SK-N-SH (cell line): ENCODE measurements at regions not wholly inside any gene's neighbourhood (a gene's known extent, or its start where the extent isn't known, plus 50 kb on each side); places are given as distances from the start of the nearest gene placed in this dataset.

Experiments
- CTCF ChIA-PET: fragments of 300-600, 350-600 bp; formaldehyde crosslinking; extraction: SDS; loops from one replicate; lab custom pipeline; 2021; lab: Yijun Ruan, JAX
- POLR2A ChIA-PET: fragments of 350-600 bp; sonication (Branson Sonifier 250); formaldehyde crosslinking; extraction: SDS; loops from one replicate; lab custom pipeline; 2020; ENCODE audit warnings: antibody characterized with exemption, inconsistent platforms; lab: Yijun Ruan, JAX
- DNase-seq: peaks from one replicate; pipeline ENCODE4 v3.0.0; 2012
- H2AFZ ChIP-seq: fragments of 200-600 bp; sonication (generic); 2 replicates; pipeline ENCODE4 v1.8.1; 2016; ENCODE audit warnings: antibody characterized with exemption, mild to moderate bottlenecking, low read depth
- H3F3A ChIP-seq: fragments of 200-600 bp; sonication (generic); replicated peaks from 2 replicates; pipeline ENCODE3; 2016; ENCODE audit warnings: antibody characterized with exemption, mild to moderate bottlenecking; ENCODE audit not compliant: insufficient read depth
- H3K27ac ChIP-seq, 2 experiments: fragments of 200-500 bp in 1 of 2; fragments of 200-600 bp in 1 of 2; sonication (Bioruptor generic) in 1 of 2; sonication (generic), shearing (Covaris generic) in 1 of 2; 2 replicates each; pipeline versions ENCODE4 v1.5.1 to v1.6.1; 2014 to 2016; ENCODE audit warnings: low read depth in 2 of 2, inconsistent platforms in 1 of 2, low read length in 1 of 2, mild to moderate bottlenecking in 1 of 2, mixed read lengths in 1 of 2
- H3K27me3 ChIP-seq: fragments of 200-600 bp; sonication (generic), shearing (Covaris generic); 2 replicates; pipeline ENCODE4 v1.6.1; 2016; ENCODE audit warnings: mixed run types; ENCODE audit not compliant: insufficient read depth
- H3K36me3 ChIP-seq, 2 experiments: fragments of 200-500 bp in 1 of 2; fragments of 200-600 bp in 1 of 2; sonication (Bioruptor generic) in 1 of 2; sonication (generic) in 1 of 2; replicated peaks in 1 of 2; 2 replicates each; pipeline versions ENCODE3 to v1.5.1; 2014 to 2016; ENCODE audit warnings: low read length in 1 of 2, mild to moderate bottlenecking in 1 of 2; ENCODE audit not compliant: insufficient read depth in 2 of 2, control insufficient read depth in 1 of 2
- H3K4me1 ChIP-seq, 2 experiments: fragments of 200-500 bp in 1 of 2; fragments of 200-600 bp in 1 of 2; sonication (Bioruptor generic) in 1 of 2; sonication (generic), shearing (Covaris generic) in 1 of 2; 2 replicates each; pipeline versions ENCODE4 v1.5.1 to v1.6.1; 2014 to 2016; ENCODE audit warnings: low read depth in 1 of 2, low read length in 1 of 2, mixed run types in 1 of 2; ENCODE audit not compliant: insufficient read depth in 2 of 2, control insufficient read depth in 1 of 2
- H3K4me2 ChIP-seq: fragments of 200-600 bp; sonication (generic), shearing (Covaris generic); 2 replicates; pipeline ENCODE4 v1.6.1; 2017; ENCODE audit warnings: mixed run types
- H3K4me3 ChIP-seq, 2 experiments: fragments of 200-500 bp in 1 of 2; fragments of 200-600 bp in 1 of 2; sonication (Bioruptor generic) in 1 of 2; sonication (generic), shearing (Covaris generic) in 1 of 2; 2 replicates each; pipeline versions ENCODE4 v1.5.1 to v1.8.1; 2014 to 2016; ENCODE audit warnings: low read depth in 2 of 2, inconsistent platforms in 1 of 2, low read length in 1 of 2, mild to moderate bottlenecking in 1 of 2, mixed read lengths in 1 of 2, moderate library complexity in 1 of 2
- H3K79me2 ChIP-seq: fragments of 200-600 bp; sonication (generic); 2 replicates; pipeline ENCODE4 v1.8.1; 2017; ENCODE audit warnings: mild to moderate bottlenecking; ENCODE audit not compliant: insufficient read depth
- H3K9ac ChIP-seq: fragments of 200-600 bp; sonication (generic); 2 replicates; pipeline ENCODE4 v1.6.1; 2017; ENCODE audit warnings: mixed run types
- H3K9me2 ChIP-seq: fragments of 200-600 bp; sonication (generic); 2 replicates; pipeline ENCODE4 v1.6.1; 2017; ENCODE audit warnings: mixed run types
- H3K9me3 ChIP-seq: fragments of 200-600 bp; sonication (generic); 2 replicates; pipeline ENCODE4 v1.6.1; 2017; ENCODE audit warnings: mixed run types, mild to moderate bottlenecking, moderate library complexity
- H4K20me1 ChIP-seq: fragments of 200-600 bp; sonication (generic); 2 replicates; pipeline ENCODE4 v1.6.1; 2017; ENCODE audit warnings: mild to moderate bottlenecking, mixed run types; ENCODE audit not compliant: insufficient read depth
- ELF1 ChIP-seq: IDR thresholded peaks from 2 replicates; pipeline ENCODE4 v1.4.0; 2012
- EP300 ChIP-seq, 2 experiments: IDR thresholded peaks; 2 replicates each; pipeline versions ENCODE4 v1.4.0 to v1.6.1; 2012; ENCODE audit warnings: borderline replicate concordance in 1 of 2, low read depth in 1 of 2, low read length in 1 of 2
- MXI1 ChIP-seq: IDR thresholded peaks from 2 replicates; pipeline ENCODE4 v1.6.1; 2012; ENCODE audit warnings: mild to moderate bottlenecking, low read depth, low read length, improper control_type of control experiment
- RAD21 ChIP-seq: IDR thresholded peaks from 2 replicates; pipeline ENCODE4 v1.6.1; 2012; ENCODE audit warnings: mild to moderate bottlenecking, low read length
- RXRA ChIP-seq: IDR thresholded peaks from 2 replicates; pipeline ENCODE4 v1.4.0; 2012; ENCODE audit warnings: low read depth, mild to moderate bottlenecking, borderline replicate concordance
- WGBS: methylation state at CpG from one replicate; pipeline ENCODE4 v1.1.6; 2017; ENCODE audit warnings: low lambda C conversion rate; 5-methylcytosine and 5-hydroxymethylcytosine counted together
- TF ChIP-seq, protein P1 (sequence below): IDR thresholded peaks from 2 replicates; pipeline ENCODE4; 2012
- TF ChIP-seq, protein P2 (sequence below): fragments of 150-350 bp; IDR thresholded peaks from 2 replicates; pipeline ENCODE4 v1.6.1; 2017; ENCODE audit warnings: antibody characterized with exemption, low read length, low read depth, borderline replicate concordance
- TF ChIP-seq, protein P3 (sequence below): fragments of 200-600 bp; sonication (generic); IDR thresholded peaks from 2 replicates; pipeline ENCODE4 v1.6.1; 2017; ENCODE audit warnings: antibody characterized with exemption, mild to moderate bottlenecking, moderate library complexity
- TF ChIP-seq, protein P4 (sequence below): IDR thresholded peaks from 2 replicates; pipeline ENCODE4 v1.6.1; 2012; ENCODE audit warnings: mild to moderate bottlenecking, low read depth, low read length, moderate library complexity

DNA sequence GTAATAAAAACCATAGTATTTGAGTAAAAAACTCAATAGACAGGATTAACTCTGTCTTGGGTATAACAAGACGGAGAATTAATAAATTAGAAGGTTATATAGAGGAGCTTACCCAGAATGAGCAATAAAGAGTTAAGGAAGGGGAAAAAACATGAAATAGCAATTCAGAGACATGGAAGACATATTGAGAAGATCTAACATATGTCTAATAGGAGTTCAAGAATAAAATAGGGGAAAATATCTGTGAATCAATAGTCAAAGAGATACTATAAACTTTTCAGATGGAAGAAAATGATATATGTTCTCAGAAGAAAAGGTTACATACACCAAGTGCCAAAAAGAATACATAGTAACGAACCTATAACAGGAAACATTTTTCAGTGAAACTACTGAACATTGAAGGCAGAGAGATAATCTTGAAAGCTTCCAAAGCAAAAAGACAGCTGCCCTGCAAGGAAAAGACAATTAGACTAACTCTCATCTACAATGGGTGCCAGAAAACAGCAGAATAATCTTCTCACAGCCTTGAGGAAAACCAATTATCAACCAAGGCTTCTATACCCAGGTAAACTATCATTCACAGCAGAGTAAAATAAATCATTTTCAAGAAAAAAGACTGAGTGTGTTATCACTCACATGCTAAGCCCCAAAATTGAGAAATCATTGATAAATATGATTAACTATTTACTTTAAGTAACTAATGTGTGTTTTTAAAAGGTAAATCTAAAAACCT lies 106.0 kb downstream of the ENC1 start:
- ChIA-PET POLR2A (no interaction called here), CTCF (no interaction called here)
- Histone ChIP-seq H4K20me1 (no peaks in the 10 kb centered on the region), H3K9me3 (peaks cover 7% of the 10 kb centered on the region; the same call in 1 of the 2 replicates), H3F3A (no peaks in the 10 kb centered on the region), H3K4me2 (no peak overlapping the region), H3K27ac (no peak overlapping the region), H3K27me3 (no peaks in the 10 kb centered on the region), H3K4me1 (no peaks in the 10 kb centered on the region), H2AFZ (no peak overlapping the region), H3K4me3 (no peak overlapping the region), H3K79me2 (no peaks in the 10 kb centered on the region), H3K36me3 (no peaks in the 10 kb centered on the region), H3K9ac (no peak overlapping the region), H3K9me2 (no peaks in the 10 kb centered on the region)
- DNase-seq: no peak
- WGBS: 54% methylated on average over 2 of the region's 2 CpGs
- TF ChIP-seq ELF1 (no peak), RXRA (no peak), EP300 (IDR thresholded peaks at IDR 0.05; ENCODE audit: borderline replicate concordance in 1 of 2, low read depth in 1 of 2, low read length in 1 of 2) (no peak), MXI1 (no peak), RAD21 (no peak)
- TF ChIP-seq, protein P1, sequence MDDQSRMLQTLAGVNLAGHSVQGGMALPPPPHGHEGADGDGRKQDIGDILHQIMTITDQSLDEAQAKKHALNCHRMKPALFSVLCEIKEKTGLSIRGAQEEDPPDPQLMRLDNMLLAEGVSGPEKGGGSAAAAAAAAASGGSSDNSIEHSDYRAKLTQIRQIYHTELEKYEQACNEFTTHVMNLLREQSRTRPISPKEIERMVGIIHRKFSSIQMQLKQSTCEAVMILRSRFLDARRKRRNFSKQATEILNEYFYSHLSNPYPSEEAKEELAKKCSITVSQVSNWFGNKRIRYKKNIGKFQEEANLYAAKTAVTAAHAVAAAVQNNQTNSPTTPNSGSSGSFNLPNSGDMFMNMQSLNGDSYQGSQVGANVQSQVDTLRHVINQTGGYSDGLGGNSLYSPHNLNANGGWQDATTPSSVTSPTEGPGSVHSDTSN: no peak
- TF ChIP-seq, protein P2, sequence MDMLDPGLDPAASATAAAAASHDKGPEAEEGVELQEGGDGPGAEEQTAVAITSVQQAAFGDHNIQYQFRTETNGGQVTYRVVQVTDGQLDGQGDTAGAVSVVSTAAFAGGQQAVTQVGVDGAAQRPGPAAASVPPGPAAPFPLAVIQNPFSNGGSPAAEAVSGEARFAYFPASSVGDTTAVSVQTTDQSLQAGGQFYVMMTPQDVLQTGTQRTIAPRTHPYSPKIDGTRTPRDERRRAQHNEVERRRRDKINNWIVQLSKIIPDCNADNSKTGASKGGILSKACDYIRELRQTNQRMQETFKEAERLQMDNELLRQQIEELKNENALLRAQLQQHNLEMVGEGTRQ: no peak
- TF ChIP-seq, protein P3, sequence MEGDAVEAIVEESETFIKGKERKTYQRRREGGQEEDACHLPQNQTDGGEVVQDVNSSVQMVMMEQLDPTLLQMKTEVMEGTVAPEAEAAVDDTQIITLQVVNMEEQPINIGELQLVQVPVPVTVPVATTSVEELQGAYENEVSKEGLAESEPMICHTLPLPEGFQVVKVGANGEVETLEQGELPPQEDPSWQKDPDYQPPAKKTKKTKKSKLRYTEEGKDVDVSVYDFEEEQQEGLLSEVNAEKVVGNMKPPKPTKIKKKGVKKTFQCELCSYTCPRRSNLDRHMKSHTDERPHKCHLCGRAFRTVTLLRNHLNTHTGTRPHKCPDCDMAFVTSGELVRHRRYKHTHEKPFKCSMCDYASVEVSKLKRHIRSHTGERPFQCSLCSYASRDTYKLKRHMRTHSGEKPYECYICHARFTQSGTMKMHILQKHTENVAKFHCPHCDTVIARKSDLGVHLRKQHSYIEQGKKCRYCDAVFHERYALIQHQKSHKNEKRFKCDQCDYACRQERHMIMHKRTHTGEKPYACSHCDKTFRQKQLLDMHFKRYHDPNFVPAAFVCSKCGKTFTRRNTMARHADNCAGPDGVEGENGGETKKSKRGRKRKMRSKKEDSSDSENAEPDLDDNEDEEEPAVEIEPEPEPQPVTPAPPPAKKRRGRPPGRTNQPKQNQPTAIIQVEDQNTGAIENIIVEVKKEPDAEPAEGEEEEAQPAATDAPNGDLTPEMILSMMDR: no peak
- TF ChIP-seq, protein P4, sequence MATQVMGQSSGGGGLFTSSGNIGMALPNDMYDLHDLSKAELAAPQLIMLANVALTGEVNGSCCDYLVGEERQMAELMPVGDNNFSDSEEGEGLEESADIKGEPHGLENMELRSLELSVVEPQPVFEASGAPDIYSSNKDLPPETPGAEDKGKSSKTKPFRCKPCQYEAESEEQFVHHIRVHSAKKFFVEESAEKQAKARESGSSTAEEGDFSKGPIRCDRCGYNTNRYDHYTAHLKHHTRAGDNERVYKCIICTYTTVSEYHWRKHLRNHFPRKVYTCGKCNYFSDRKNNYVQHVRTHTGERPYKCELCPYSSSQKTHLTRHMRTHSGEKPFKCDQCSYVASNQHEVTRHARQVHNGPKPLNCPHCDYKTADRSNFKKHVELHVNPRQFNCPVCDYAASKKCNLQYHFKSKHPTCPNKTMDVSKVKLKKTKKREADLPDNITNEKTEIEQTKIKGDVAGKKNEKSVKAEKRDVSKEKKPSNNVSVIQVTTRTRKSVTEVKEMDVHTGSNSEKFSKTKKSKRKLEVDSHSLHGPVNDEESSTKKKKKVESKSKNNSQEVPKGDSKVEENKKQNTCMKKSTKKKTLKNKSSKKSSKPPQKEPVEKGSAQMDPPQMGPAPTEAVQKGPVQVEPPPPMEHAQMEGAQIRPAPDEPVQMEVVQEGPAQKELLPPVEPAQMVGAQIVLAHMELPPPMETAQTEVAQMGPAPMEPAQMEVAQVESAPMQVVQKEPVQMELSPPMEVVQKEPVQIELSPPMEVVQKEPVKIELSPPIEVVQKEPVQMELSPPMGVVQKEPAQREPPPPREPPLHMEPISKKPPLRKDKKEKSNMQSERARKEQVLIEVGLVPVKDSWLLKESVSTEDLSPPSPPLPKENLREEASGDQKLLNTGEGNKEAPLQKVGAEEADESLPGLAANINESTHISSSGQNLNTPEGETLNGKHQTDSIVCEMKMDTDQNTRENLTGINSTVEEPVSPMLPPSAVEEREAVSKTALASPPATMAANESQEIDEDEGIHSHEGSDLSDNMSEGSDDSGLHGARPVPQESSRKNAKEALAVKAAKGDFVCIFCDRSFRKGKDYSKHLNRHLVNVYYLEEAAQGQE: no peak
